Stimulated activated CD8-positive, alpha-beta memory T cell treated with anti-CD3 and anti-CD28 coated beads, Interleukin-7, amount 100 ng/mL, for 1 hour (primary cell): ENCODE measurements at regions not wholly inside any gene's neighbourhood (a gene's known extent, or its start where the extent isn't known, plus 50 kb on each side); places are given as distances from the start of the nearest gene placed in this dataset.
"Not testable (repeated sequence)": the region's sequence is repeated elsewhere in the genome, so short reads cannot be mapped to it uniquely, and the experiment has no call there.

ENCODE experiments used
- DNase-seq, 2 donors: peaks; one replicate each; pipeline ENCODE4 v3.0.0-alpha.2; 2020; ENCODE audit warnings: low read depth in 2 of 2

GRCh38 chr12:76664731-76665130 lies 99.2 kb upstream of the ZDHHC17 start:
- no peak for DNase-seq

- no peak for DNase-seq
These were observed 97.6 kb upstream of the ZDHHC17 start for GRCh38 chr12:76666290-76666835.

- DNase-seq = no peak
These were observed 93.9 kb upstream of the ZDHHC17 start for GRCh38 chr12:76669981-76670380.

- no peak for DNase-seq
These were observed 93.1 kb upstream of the ZDHHC17 start for GRCh38 chr12:76670776-76671175.

GRCh38 chr12:76674669-76675315 lies 89.1 kb upstream of the ZDHHC17 start:
- DNase-seq = no peak

- not testable (repeated sequence) for DNase-seq
These were observed 87.7 kb upstream of the ZDHHC17 start for GRCh38 chr12:76676261-76676660.

- DNase-seq = no peak
These were observed 84.9 kb upstream of the ZDHHC17 start for GRCh38 chr12:76678992-76679391.

- DNase-seq = no peak
These were observed 84.1 kb upstream of the ZDHHC17 start for GRCh38 chr12:76679778-76680177.

- DNase-seq = no peak
These were observed 83.0 kb upstream of the ZDHHC17 start for GRCh38 chr12:76680940-76681339.

GRCh38 chr12:76685246-76685678 lies 78.7 kb upstream of the ZDHHC17 start:
- no peak for DNase-seq

- no peak for DNase-seq
These were observed 75.9 kb upstream of the ZDHHC17 start for GRCh38 chr12:76687981-76688380.

- no peak for DNase-seq
These were observed 75.3 kb upstream of the ZDHHC17 start for GRCh38 chr12:76688631-76689030.

- DNase-seq = no peak
These were observed 72.8 kb upstream of the ZDHHC17 start for GRCh38 chr12:76690921-76691700.

- no peak for DNase-seq
These were observed 71.1 kb upstream of the ZDHHC17 start for GRCh38 chr12:76692846-76693245.

- no peak for DNase-seq
These were observed 69.5 kb upstream of the ZDHHC17 start for GRCh38 chr12:76694369-76694768.

GRCh38 chr12:76696186-76696585 lies 67.7 kb upstream of the ZDHHC17 start:
- DNase-seq = no peak

- DNase-seq = no peak
These were observed 66.1 kb upstream of the ZDHHC17 start for GRCh38 chr12:76697849-76698248.

GRCh38 chr12:76698316-76698715 lies 65.6 kb upstream of the ZDHHC17 start:
- no peak for DNase-seq

GRCh38 chr12:76698966-76699365 lies 64.9 kb upstream of the ZDHHC17 start:
- no peak for DNase-seq

GRCh38 chr12:76701690-76702089 lies 62.2 kb upstream of the ZDHHC17 start:
- no peak for DNase-seq

GRCh38 chr12:76702946-76703345 lies 61.0 kb upstream of the ZDHHC17 start:
- no peak for DNase-seq

- no peak for DNase-seq
These were observed 59.2 kb upstream of the ZDHHC17 start for GRCh38 chr12:76704693-76705092.

- DNase-seq = no peak
These were observed 57.8 kb upstream of the ZDHHC17 start for GRCh38 chr12:76706101-76706500.
